Smooth muscle cell (in vitro differentiated cells): ENCODE measurements at regions not wholly inside any gene's neighbourhood (a gene's known extent, or its start where the extent isn't known, plus 50 kb on each side); places are given as distances from the start of the nearest gene placed in this dataset.

Source experiments
- DNase-seq: peaks from one replicate; lab custom pipeline; 2025; ENCODE audit not compliant: unreplicated experiment; lab: John Stamatoyannopoulos, UW
- H2AFZ ChIP-seq: fragments of 200-600 bp; sonication (generic); 2 replicates; pipeline ENCODE4 v1.6.0; 2016; ENCODE audit warnings: antibody characterized with exemption, low read depth, mild to moderate bottlenecking
- H3F3A ChIP-seq: fragments of 200-600 bp; sonication (generic); 2 replicates; pipeline ENCODE4 v1.6.0; 2017; ENCODE audit warnings: antibody characterized with exemption, low read depth
- H3K27ac ChIP-seq: fragments of 200-600 bp; sonication (generic); 2 replicates; pipeline ENCODE4 v1.5.1; 2016; ENCODE audit warnings: low read depth, mild to moderate bottlenecking
- H3K27me3 ChIP-seq: fragments of 200-600 bp; sonication (generic); 2 replicates; pipeline ENCODE4 v1.6.1; 2016; ENCODE audit warnings: low read depth, mild to moderate bottlenecking
- H3K36me3 ChIP-seq: fragments of 200-600 bp; sonication (generic); 2 replicates; pipeline ENCODE4 v1.5.1; 2016; ENCODE audit warnings: low read depth
- H3K4me1 ChIP-seq: fragments of 200-600 bp; sonication (generic); 2 replicates; pipeline ENCODE4 v1.5.1; 2016; ENCODE audit warnings: low read depth
- H3K4me2 ChIP-seq: fragments of 200-600 bp; sonication (generic); 2 replicates; pipeline ENCODE4 v1.6.0; 2016; ENCODE audit warnings: mild to moderate bottlenecking
- H3K4me3 ChIP-seq: fragments of 200-600 bp; sonication (generic); 2 replicates; pipeline ENCODE4 v1.5.1; 2016; ENCODE audit warnings: mild to moderate bottlenecking
- H3K79me2 ChIP-seq: fragments of 200-600 bp; sonication (generic); 2 replicates; pipeline ENCODE4 v1.6.0; 2016; ENCODE audit warnings: low read depth, mild to moderate bottlenecking
- H3K9ac ChIP-seq: fragments of 200-600 bp; sonication (generic); 2 replicates; pipeline ENCODE4 v1.6.0; 2016; ENCODE audit warnings: low read depth
- H3K9me3 ChIP-seq: fragments of 200-600 bp; sonication (generic); replicated peaks from 2 replicates; pipeline ENCODE4 v1.5.1; 2016; ENCODE audit warnings: low read depth
- H4K20me1 ChIP-seq: fragments of 200-600 bp; sonication (generic); 2 replicates; pipeline ENCODE4 v1.6.0; 2016; ENCODE audit warnings: low read depth
- CTCF ChIP-seq: fragments of 200-600 bp; sonication (generic); IDR thresholded peaks from 2 replicates; pipeline ENCODE4 v1.5.1; 2017; ENCODE audit warnings: borderline replicate concordance, mild to moderate bottlenecking, antibody characterized with exemption; ENCODE audit not compliant: insufficient read depth, poor library complexity, severe bottlenecking
- WGBS: methylation state at CpG from one replicate; pipeline ENCODE4 v1.1.7; 2016; ENCODE audit warnings: low lambda C conversion rate; 5-methylcytosine and 5-hydroxymethylcytosine counted together

GRCh38 chr14:61941421-61942150 is 179.4 kb downstream of the SNAPC1 start:
- Histone ChIP-seq H3K27ac (no peak overlapping the region), H3K79me2 (no peaks in the 10 kb centered on the region), H3F3A (no peaks in the 10 kb centered on the region), H3K4me1 (peaks cover 17% of the 10 kb centered on the region), H3K9ac (no peak overlapping the region), H3K4me2 (no peak overlapping the region), H2AFZ (no peak overlapping the region), H3K27me3 (no peaks in the 10 kb centered on the region), H3K36me3 (no peaks in the 10 kb centered on the region), H4K20me1 (no peaks in the 10 kb centered on the region), H3K9me3 (no peaks in the 10 kb centered on the region), H3K4me3 (no peak overlapping the region)
- DNase-seq, result no peak
- no peak for TF ChIP-seq CTCF
- WGBS, result 92% methylated on average over 4 of the region's 4 CpGs

GRCh38 chr14:61948376-61948775 is 186.2 kb downstream of the SNAPC1 start:
- no peak for TF ChIP-seq CTCF
- no peaks in the 10 kb centered on the region for H3K27me3 ChIP-seq
- no peak overlapping the region for H3K4me2 ChIP-seq
- H3F3A ChIP-seq, result no peaks in the 10 kb centered on the region
- H3K27ac ChIP-seq, result no peak overlapping the region
- no peak overlapping the region for H3K9ac ChIP-seq
- no peaks in the 10 kb centered on the region for H4K20me1 ChIP-seq
- no peaks in the 10 kb centered on the region for H3K36me3 ChIP-seq
- DNase-seq, result no peak
- no peaks in the 10 kb centered on the region for H3K4me1 ChIP-seq
- H3K4me3 ChIP-seq, result no peak overlapping the region
- H3K79me2 ChIP-seq, result no peaks in the 10 kb centered on the region
- H2AFZ ChIP-seq, result no peak overlapping the region
- no peaks in the 10 kb centered on the region for H3K9me3 ChIP-seq
- WGBS, result 78% methylated on average over 6 of the region's 6 CpGs

GRCh38 chr14:61950340-61950739 is 188.1 kb downstream of the SNAPC1 start:
- 87% methylated on average over 3 of the region's 3 CpGs for WGBS
- H3K4me1 ChIP-seq, result no peaks in the 10 kb centered on the region
- H3K36me3 ChIP-seq, result no peaks in the 10 kb centered on the region
- no peaks in the 10 kb centered on the region for H3K79me2 ChIP-seq
- H3K27me3 ChIP-seq, result no peaks in the 10 kb centered on the region
- H4K20me1 ChIP-seq, result no peaks in the 10 kb centered on the region
- no peak overlapping the region for H3K4me2 ChIP-seq
- no peak overlapping the region for H3K27ac ChIP-seq
- H2AFZ ChIP-seq, result no peak overlapping the region
- H3K9me3 ChIP-seq, result no peaks in the 10 kb centered on the region
- DNase-seq, result no peak
- H3K9ac ChIP-seq, result no peak overlapping the region
- no peak for TF ChIP-seq CTCF
- no peak overlapping the region for H3K4me3 ChIP-seq
- H3F3A ChIP-seq, result no peaks in the 10 kb centered on the region

GRCh38 chr14:61953602-61954001 is 191.4 kb downstream of the SNAPC1 start:
- Histone ChIP-seq H3K4me3 (no peak overlapping the region), H3K27me3 (no peaks in the 10 kb centered on the region), H3K27ac (no peak overlapping the region), H3F3A (no peaks in the 10 kb centered on the region), H3K36me3 (peaks cover 4% of the 10 kb centered on the region), H4K20me1 (no peaks in the 10 kb centered on the region), H3K9ac (no peak overlapping the region), H3K9me3 (peaks cover 5% of the 10 kb centered on the region), H3K79me2 (no peaks in the 10 kb centered on the region), H3K4me1 (no peaks in the 10 kb centered on the region), H3K4me2 (no peak overlapping the region), H2AFZ (no peak overlapping the region)
- WGBS, result 95% methylated on average over 1 of the region's 1 CpG
- no peak for TF ChIP-seq CTCF
- no peak for DNase-seq
